Endodermal cell (in vitro differentiated cells): ENCODE measurements at regions not wholly inside any gene's neighbourhood (a gene's known extent, or its start where the extent isn't known, plus 50 kb on each side); places are given as distances from the start of the nearest gene placed in this dataset.

Experiments used
- DNase-seq: peaks from one replicate; pipeline ENCODE4 v3.0.0-alpha.2; 2017
- H3K27ac ChIP-seq: 2 replicates; pipeline ENCODE4 v1.5.1; 2013; ENCODE audit warnings: mild to moderate bottlenecking, low read depth, low read length, moderate library complexity
- H3K27me3 ChIP-seq: 2 replicates; pipeline ENCODE4 v1.6.1; 2013; ENCODE audit warnings: mild to moderate bottlenecking, low read length, moderate library complexity; ENCODE audit not compliant: insufficient read depth, control insufficient read depth, poor library complexity, severe bottlenecking
- H3K36me3 ChIP-seq: 2 replicates; pipeline ENCODE4 v1.7.0; 2013; ENCODE audit warnings: mild to moderate bottlenecking, low read length, moderate library complexity; ENCODE audit not compliant: control insufficient read depth, insufficient read depth
- H3K4me1 ChIP-seq: one replicate; pipeline ENCODE4 v1.7.0; 2013; ENCODE audit warnings: low read length; ENCODE audit not compliant: control insufficient read depth, insufficient read depth
- H3K4me3 ChIP-seq: 2 replicates; pipeline ENCODE4 v1.5.1; 2013; ENCODE audit warnings: mild to moderate bottlenecking, low read length, moderate library complexity
- H3K9ac ChIP-seq: 2 replicates; pipeline ENCODE4 v1.6.1; 2013; ENCODE audit warnings: mild to moderate bottlenecking, low read length, moderate library complexity; ENCODE audit not compliant: poor library complexity, severe bottlenecking; ENCODE audit errors: extremely low read depth
- H3K9me3 ChIP-seq: 2 replicates; pipeline ENCODE4 v1.6.1; 2013; ENCODE audit warnings: mild to moderate bottlenecking, low read length, moderate library complexity; ENCODE audit not compliant: control insufficient read depth
- H3K27ac Mint-ChIP-seq: 2 replicates; pipeline ENCODE4 v1.8.0; 2020; ENCODE audit warnings: mixed read lengths
- H3K27me3 Mint-ChIP-seq: 2 replicates; pipeline ENCODE4 v1.8.0; 2021; ENCODE audit warnings: mild to moderate bottlenecking, mixed read lengths; ENCODE audit not compliant: insufficient read depth
- H3K36me3 Mint-ChIP-seq: 2 replicates; pipeline ENCODE4 v1.8.0; 2020; ENCODE audit warnings: low read depth, mixed read lengths
- H3K4me1 Mint-ChIP-seq: 2 replicates; pipeline ENCODE4 v1.8.0; 2020; ENCODE audit warnings: mixed read lengths
- H3K4me3 Mint-ChIP-seq: 2 replicates; pipeline ENCODE4 v1.8.0; 2020; ENCODE audit warnings: mild to moderate bottlenecking, moderate library complexity, mixed read lengths
- H3K9me3 Mint-ChIP-seq: 2 replicates; pipeline ENCODE4 v1.8.0; 2020; ENCODE audit warnings: mild to moderate bottlenecking, mixed read lengths
- CTCF ChIP-seq: fragments of 200-600 bp; sonication (generic); conservative IDR thresholded peaks from 2 replicates; pipeline ENCODE4 v1.5.0; 2021; ENCODE audit warnings: antibody characterized with exemption, mild to moderate bottlenecking
- WGBS, 2 experiments: methylation state at CpG; one replicate each; pipeline versions ENCODE4 v1.1.5 to v1.1.7; 2013; ENCODE audit warnings: missing lambda C conversion rate in 2 of 2, mixed read lengths in 1 of 2; ENCODE audit not compliant: insufficient coverage in 1 of 2, insufficient read length in 1 of 2; 5-methylcytosine and 5-hydroxymethylcytosine counted together

GRCh38 chr13:79051472-79051871 is 354.6 kb downstream of the RBM26 start:
- H3K27me3 ChIP-seq: no peaks in the 10 kb centered on the region
- peaks cover 12% of the 10 kb centered on the region for H3K27me3 Mint-ChIP-seq
- no peak overlapping the region for H3K9ac ChIP-seq
- WGBS, 2 experiments: 78% methylated on average over 1 of the region's 1 CpG; no CpG with 5 or more reads in 1 of the 2 experiments
- H3K9me3 Mint-ChIP-seq: peaks cover 3% of the 10 kb centered on the region
- no peak for TF ChIP-seq CTCF
- no peaks in the 10 kb centered on the region for H3K4me1 ChIP-seq
- no peak overlapping the region for H3K27ac ChIP-seq
- no peaks in the 10 kb centered on the region for H3K4me1 Mint-ChIP-seq
- no peak for DNase-seq
- H3K27ac Mint-ChIP-seq: no peak overlapping the region
- no peaks in the 10 kb centered on the region for H3K36me3 ChIP-seq
- no peak overlapping the region for H3K4me3 Mint-ChIP-seq
- H3K36me3 Mint-ChIP-seq: no peaks in the 10 kb centered on the region
- H3K9me3 ChIP-seq: peaks cover 7% of the 10 kb centered on the region
- H3K4me3 ChIP-seq: no peak overlapping the region

GRCh38 chr13:79044415-79044814 is 361.6 kb downstream of the RBM26 start:
- Histone ChIP-seq H3K9ac (no peak overlapping the region), H3K27ac (no peak overlapping the region), H3K4me1 (no peaks in the 10 kb centered on the region), H3K4me3 (no peak overlapping the region), H3K36me3 (no peaks in the 10 kb centered on the region), H3K27me3 (no peaks in the 10 kb centered on the region), H3K9me3 (no peaks in the 10 kb centered on the region)
- Mint-ChIP-seq H3K27ac (no peak overlapping the region), H3K4me1 (no peaks in the 10 kb centered on the region), H3K4me3 (no peak overlapping the region), H3K9me3 (no peaks in the 10 kb centered on the region), H3K36me3 (no peaks in the 10 kb centered on the region), H3K27me3 (peaks cover 5% of the 10 kb centered on the region)
- WGBS, 2 experiments: 93% methylated on average over 3 of the region's 3 CpGs
- TF ChIP-seq CTCF: no peak
- no peak for DNase-seq

- no peak overlapping the region for H3K9ac ChIP-seq
- H3K36me3 Mint-ChIP-seq: no peaks in the 10 kb centered on the region
- no peak for DNase-seq
- no peak overlapping the region for H3K4me3 Mint-ChIP-seq
- H3K4me1 ChIP-seq: no peaks in the 10 kb centered on the region
- H3K36me3 ChIP-seq: no peaks in the 10 kb centered on the region
- H3K27me3 ChIP-seq: no peaks in the 10 kb centered on the region
- no peaks in the 10 kb centered on the region for H3K9me3 Mint-ChIP-seq
- H3K27ac ChIP-seq: no peak overlapping the region
- 91 to 100% methylated on average over 2 to 4 of the region's 4 CpGs for WGBS, 2 experiments
- no peak overlapping the region for H3K4me3 ChIP-seq
- TF ChIP-seq CTCF: no peak
- H3K9me3 ChIP-seq: no peaks in the 10 kb centered on the region
- no peaks in the 10 kb centered on the region for H3K4me1 Mint-ChIP-seq
- H3K27me3 Mint-ChIP-seq: peaks cover 2% of the 10 kb centered on the region
- no peak overlapping the region for H3K27ac Mint-ChIP-seq
Observed at GRCh38 chr13:79043208-79043607, 362.8 kb downstream of the RBM26 start.
